LNCaP clone FGC (cell line): ENCODE measurements at regions not wholly inside any gene's neighbourhood (a gene's known extent, or its start where the extent isn't known, plus 50 kb on each side); places are given as distances from the start of the nearest gene placed in this dataset.

Experiments used
- DNase-seq: peaks from one replicate; pipeline ENCODE4 v3.0.0-alpha.2; 2011; ENCODE audit warnings: low read depth
- H3K4me3 ChIP-seq: 2 replicates; pipeline ENCODE4 v1.5.1; 2011; ENCODE audit warnings: mild to moderate bottlenecking, low read depth, low read length, control low read depth
- TF ChIP-seq, protein P1 (sequence below): IDR thresholded peaks from 2 replicates; pipeline ENCODE4 v1.5.1; 2012; ENCODE audit warnings: mild to moderate bottlenecking; ENCODE audit not compliant: control insufficient read depth, insufficient read depth; ENCODE audit errors: extremely low read depth

DNA sequence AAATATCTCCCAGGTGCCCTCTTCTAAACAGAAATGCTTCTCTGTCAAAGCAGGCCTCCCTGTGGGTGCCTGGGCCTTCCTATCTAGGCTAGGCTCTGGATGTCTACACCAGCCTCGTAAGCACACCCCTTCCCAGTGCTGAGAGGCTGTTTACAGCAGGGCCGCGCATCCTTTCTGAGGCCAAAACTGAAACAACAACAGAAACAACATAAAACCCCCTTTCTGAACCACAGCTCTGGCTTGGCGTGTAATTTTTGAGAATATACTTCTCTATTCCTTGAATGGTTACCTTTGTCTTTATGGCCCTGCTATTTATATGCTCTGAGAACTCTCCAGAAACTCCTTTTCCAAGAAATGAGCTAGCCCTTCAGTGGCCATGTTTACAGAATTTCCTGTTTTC, 118.4 kb downstream of the BCL2L11 start:
- DNase-seq, result no peak
- H3K4me3 ChIP-seq, result no peak overlapping the region
- TF ChIP-seq, protein P1, sequence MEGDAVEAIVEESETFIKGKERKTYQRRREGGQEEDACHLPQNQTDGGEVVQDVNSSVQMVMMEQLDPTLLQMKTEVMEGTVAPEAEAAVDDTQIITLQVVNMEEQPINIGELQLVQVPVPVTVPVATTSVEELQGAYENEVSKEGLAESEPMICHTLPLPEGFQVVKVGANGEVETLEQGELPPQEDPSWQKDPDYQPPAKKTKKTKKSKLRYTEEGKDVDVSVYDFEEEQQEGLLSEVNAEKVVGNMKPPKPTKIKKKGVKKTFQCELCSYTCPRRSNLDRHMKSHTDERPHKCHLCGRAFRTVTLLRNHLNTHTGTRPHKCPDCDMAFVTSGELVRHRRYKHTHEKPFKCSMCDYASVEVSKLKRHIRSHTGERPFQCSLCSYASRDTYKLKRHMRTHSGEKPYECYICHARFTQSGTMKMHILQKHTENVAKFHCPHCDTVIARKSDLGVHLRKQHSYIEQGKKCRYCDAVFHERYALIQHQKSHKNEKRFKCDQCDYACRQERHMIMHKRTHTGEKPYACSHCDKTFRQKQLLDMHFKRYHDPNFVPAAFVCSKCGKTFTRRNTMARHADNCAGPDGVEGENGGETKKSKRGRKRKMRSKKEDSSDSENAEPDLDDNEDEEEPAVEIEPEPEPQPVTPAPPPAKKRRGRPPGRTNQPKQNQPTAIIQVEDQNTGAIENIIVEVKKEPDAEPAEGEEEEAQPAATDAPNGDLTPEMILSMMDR, result no peak

DNA sequence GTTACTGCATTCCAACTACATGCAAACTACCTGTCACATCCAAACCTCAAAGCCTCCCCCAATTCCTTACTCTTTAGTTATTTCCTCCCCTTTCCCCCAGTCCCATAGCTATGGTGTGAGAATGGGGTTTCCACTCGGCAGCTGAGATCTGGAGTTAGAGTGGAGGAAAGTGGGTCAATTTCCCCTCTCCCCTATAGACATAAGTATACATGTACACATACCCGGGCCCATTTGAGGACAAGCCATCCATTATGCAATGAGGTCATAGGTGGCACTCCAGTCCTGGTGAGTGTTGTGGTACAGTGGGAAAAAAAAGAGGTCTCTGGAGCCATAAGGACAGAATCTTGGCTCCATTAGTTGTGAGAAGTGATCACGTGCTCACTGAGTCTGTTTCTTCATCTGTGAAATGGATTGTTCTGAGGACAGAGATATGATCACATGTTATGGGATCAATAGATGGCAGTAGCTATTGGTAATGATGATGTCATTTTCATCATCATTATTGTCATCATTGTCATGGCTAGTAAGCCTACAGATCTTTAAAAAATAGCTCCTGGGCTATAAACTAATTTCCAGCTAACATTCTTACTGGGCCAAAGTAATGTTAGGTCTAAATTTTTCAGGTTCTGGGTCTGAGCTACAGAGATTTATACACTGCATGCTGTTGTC, 119.0 kb downstream of the BCL2L11 start:
- no peak for DNase-seq
- TF ChIP-seq, protein P1, result no peak
- no peak overlapping the region for H3K4me3 ChIP-seq

DNA sequence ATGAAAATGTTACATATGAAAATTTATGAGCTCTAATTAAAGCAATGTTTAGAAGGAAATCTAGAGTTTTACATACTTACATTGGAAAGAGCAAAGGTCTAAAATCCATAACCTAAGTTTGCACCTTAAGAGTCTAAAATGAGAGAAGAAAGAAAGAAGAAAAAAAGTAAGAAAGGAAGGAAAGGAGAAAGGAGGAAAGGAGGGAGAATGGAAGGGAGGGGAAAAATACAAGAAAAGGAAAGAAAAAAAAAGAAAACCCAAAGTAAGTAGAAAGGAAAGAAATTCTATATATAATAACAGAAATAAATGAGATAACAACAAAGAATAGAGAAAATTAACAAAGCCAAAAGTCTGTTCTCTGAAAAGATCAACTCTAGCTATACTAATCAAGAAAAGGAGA, 122.6 kb downstream of the BCL2L11 start:
- H3K4me3 ChIP-seq, result no peak overlapping the region
- TF ChIP-seq, protein P1, result no peak
- no peak for DNase-seq

DNA sequence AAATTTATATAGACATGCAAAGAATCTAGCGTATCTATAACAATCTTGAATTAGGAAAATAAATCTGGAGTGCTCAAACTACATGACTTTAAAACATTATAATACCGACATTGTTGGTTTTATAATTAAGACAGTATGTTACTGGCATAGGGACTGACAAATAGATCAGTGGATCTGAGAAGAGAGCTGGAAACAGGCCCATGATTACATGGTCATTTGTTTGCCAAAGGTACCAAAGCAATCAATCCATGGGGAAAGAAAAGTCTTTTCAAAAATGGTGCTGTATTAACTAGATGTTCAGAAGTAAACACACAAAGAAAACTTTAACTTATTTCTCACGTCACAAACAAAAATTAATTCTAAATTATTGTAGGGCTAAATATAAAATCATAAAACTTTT, 124.2 kb downstream of the BCL2L11 start:
- DNase-seq, result no peak
- no peak overlapping the region for H3K4me3 ChIP-seq
- TF ChIP-seq, protein P1, result no peak

DNA sequence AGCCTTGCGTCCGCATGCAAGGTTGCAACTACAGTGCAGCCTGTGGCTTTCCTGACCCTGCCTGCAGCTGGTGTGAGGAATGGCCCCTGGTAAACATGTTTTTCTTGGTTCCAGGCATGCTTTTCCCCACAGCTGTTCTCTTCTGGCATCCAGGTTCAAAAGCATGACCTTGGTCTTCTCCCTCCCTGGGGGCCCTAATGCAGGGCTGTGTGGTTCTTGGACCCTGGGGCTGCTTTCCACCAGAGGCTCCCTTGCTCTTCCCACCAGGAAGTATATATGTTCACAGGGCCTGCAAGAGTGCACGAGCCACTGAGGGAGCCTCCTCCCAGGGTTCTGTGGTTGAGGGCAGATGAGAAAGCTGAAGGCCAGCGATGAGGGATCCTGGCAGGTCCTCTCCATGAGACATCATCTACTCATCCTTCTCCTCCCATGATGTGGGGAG, 125.9 kb downstream of the BCL2L11 start:
- DNase-seq, result no peak
- H3K4me3 ChIP-seq, result no peak overlapping the region
- TF ChIP-seq, protein P1, result no peak

DNA sequence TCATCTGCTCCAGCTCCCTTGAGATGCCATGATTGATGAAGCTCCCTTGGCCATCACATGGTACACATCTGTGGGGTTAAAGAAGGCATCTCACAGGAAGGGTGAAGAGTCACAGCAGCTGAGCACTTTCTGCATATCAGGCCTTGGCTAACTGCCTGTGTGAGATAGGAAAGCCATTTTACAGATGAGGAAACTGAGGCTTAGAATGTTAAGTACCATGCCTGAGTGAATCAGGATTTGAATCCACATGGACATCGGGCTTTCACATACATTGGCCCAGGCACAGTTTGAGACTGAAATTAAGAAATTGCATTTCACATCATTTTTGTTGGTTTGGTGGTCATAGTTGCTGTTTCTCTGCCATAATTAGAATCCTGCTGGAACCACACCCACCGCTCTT, 126.8 kb downstream of the BCL2L11 start:
- no peak for DNase-seq
- TF ChIP-seq, protein P1, result no peak
- H3K4me3 ChIP-seq, result no peak overlapping the region

DNA sequence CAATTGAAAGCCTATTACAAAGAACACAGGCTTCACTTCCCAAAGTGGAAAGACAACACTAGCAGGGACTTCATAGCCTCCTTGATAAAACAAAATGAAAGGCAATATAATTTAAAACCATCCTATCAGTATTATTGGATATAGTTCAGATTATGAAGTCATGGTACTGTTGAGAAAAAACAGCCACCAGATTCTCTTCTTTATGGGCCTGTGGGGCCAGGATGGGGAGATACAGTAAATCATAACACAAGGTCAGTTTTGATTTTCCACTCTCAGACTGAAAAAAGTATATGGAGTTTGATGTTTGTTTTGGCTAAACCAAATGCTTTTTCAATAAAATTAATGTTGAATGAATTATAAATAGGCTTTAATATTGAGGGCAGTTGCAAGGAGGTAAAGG, 129.1 kb downstream of the BCL2L11 start:
- TF ChIP-seq, protein P1, result no peak
- H3K4me3 ChIP-seq, result no peak overlapping the region
- no peak for DNase-seq
